ENCODE measurements at regions not wholly inside any gene's neighbourhood (a gene's known extent, or its start where the extent isn't known, plus 50 kb on each side); places are given as distances from the start of the nearest gene placed in this dataset.
"Not testable (repeated sequence)": the region's sequence is repeated elsewhere in the genome, so short reads cannot be mapped to it uniquely, and the experiment has no call there.

- H3K9me3 ChIP-seq (replicated peaks; ENCODE audit: control insufficient read depth, low read depth, low read length) = peaks cover 12% of the 10 kb centered on the region
- H3K27me3 ChIP-seq (ENCODE audit: control insufficient read depth, insufficient read depth, low read length) = no peaks in the 10 kb centered on the region
- H3K4me3 ChIP-seq (ENCODE audit: low read length) = no peak overlapping the region
- no peak for DNase-seq
- no peaks in the 10 kb centered on the region for H3K36me3 ChIP-seq (ENCODE audit: control insufficient read depth, insufficient read depth, low read length)
- WGBS (ENCODE audit: insufficient coverage) = 100% methylated on average over 1 of the region's 5 CpGs
- H3K27ac ChIP-seq (ENCODE audit: low read length) = no peak overlapping the region
- no peaks in the 10 kb centered on the region for H3K4me1 ChIP-seq (ENCODE audit: control insufficient read depth, insufficient read depth, low read length)
Measured at GRCh38 chr2:107553539-107553938, 273.2 kb upstream of the RGPD4 start.

DNA sequence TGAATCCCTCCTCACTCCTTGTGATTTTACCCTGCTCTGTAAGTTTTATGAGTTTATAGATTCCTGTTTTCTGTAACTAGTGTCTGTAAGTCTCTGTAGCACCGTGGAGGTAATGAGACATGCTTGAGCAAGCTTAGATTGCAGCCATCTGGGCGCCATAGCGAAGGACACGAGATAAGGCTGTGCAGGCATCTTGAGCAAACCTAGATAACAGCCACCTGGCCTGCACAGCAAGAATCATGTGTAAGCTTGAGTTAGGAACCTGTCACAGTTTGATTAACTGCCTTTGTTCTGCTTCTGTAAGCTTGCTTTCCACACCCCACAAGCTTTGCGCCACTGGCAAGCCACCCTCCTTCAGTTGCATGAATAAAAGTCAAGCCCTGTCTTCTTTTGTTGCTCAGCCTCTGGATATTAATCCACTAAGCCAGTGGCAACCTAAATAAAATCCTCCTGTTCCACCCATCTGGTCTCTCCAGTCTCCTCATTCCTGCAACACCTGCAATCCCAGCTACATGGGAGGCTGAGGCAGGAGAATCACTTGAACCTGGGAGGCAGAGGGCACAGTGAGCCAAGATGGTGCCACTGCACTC is 270.6 kb upstream of the RGPD4 start:
- Histone ChIP-seq H3K4me3 (ENCODE audit: low read length) (no peak overlapping the region), H3K27ac (ENCODE audit: low read length) (no peak overlapping the region), H3K36me3 (ENCODE audit: control insufficient read depth, insufficient read depth, low read length) (no peaks in the 10 kb centered on the region), H3K4me1 (ENCODE audit: control insufficient read depth, insufficient read depth, low read length) (no peaks in the 10 kb centered on the region), H3K9me3 (replicated peaks; ENCODE audit: control insufficient read depth, low read depth, low read length) (peaks cover 12% of the 10 kb centered on the region), H3K27me3 (ENCODE audit: control insufficient read depth, insufficient read depth, low read length) (no peaks in the 10 kb centered on the region)
- WGBS (ENCODE audit: insufficient coverage) = 83% methylated on average over 5 of the region's 5 CpGs
- no peak for DNase-seq

DNA sequence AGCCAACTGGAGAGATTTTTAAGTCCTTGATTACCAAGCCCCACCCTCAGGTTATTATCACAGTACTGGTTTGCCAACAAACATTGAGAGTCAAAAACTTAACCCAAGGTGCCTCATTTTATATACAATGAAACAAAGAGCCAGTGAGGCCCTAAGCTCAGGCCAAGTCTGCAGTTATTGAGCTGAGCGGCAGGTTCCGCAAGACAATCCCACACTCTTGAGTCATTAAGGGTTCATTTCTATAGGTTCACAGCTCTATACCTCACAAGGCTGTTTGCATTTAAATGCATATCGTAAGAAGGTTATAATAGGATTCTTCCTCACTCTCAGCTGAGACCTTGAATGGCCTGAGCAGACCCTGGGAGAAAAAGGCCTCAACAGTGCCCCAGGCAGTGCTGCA is 268.4 kb upstream of the RGPD4 start:
- DNase-seq = no peak
- no peak overlapping the region for H3K4me3 ChIP-seq (ENCODE audit: low read length)
- no peaks in the 10 kb centered on the region for H3K36me3 ChIP-seq (ENCODE audit: control insufficient read depth, insufficient read depth, low read length)
- no peaks in the 10 kb centered on the region for H3K27me3 ChIP-seq (ENCODE audit: control insufficient read depth, insufficient read depth, low read length)
- no CpG with 5 or more reads among the region's 3 CpGs for WGBS (ENCODE audit: insufficient coverage)
- no peak overlapping the region for H3K27ac ChIP-seq (ENCODE audit: low read length)
- H3K9me3 ChIP-seq (replicated peaks; ENCODE audit: control insufficient read depth, low read depth, low read length) = peaks cover 12% of the 10 kb centered on the region
- H3K4me1 ChIP-seq (ENCODE audit: control insufficient read depth, insufficient read depth, low read length) = no peaks in the 10 kb centered on the region

DNA sequence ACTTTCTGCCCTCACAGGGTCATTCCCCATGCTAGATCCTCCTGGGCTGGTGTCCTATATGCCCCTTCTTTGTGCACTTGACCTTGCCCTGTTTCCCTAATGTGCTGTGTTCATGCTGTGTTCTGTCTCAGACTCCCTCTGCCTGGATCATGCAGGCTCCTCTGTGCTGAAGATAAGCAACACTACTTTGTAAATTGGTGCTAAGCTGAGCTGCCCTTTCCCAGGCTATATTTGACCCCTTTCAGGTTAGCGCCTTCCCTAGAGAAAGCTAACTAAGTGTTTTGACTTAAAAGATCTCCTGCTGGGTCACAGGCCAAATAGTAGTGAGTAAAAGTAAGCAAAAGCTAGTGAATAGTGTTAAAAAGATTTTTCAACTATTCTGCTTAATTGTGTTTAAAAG is 257.2 kb upstream of the RGPD4 start:
- Histone ChIP-seq H3K27me3 (ENCODE audit: control insufficient read depth, insufficient read depth, low read length) (no peaks in the 10 kb centered on the region), H3K36me3 (ENCODE audit: control insufficient read depth, insufficient read depth, low read length) (no peaks in the 10 kb centered on the region), H3K9me3 (replicated peaks; ENCODE audit: control insufficient read depth, low read depth, low read length) (no peaks in the 10 kb centered on the region), H3K4me1 (ENCODE audit: control insufficient read depth, insufficient read depth, low read length) (no peaks in the 10 kb centered on the region), H3K4me3 (ENCODE audit: low read length) (no peak overlapping the region), H3K27ac (ENCODE audit: low read length) (no peak overlapping the region)
- DNase-seq = no peak
- WGBS (ENCODE audit: insufficient coverage) = no CpG with 5 or more reads among the region's 1 CpG

- no CpG with 5 or more reads among the region's 1 CpG for WGBS (ENCODE audit: insufficient coverage)
- no peaks in the 10 kb centered on the region for H3K4me1 ChIP-seq (ENCODE audit: control insufficient read depth, insufficient read depth, low read length)
- DNase-seq = no peak
- H3K27ac ChIP-seq (ENCODE audit: low read length) = no peak overlapping the region
- no peaks in the 10 kb centered on the region for H3K9me3 ChIP-seq (replicated peaks; ENCODE audit: control insufficient read depth, low read depth, low read length)
- H3K27me3 ChIP-seq (ENCODE audit: control insufficient read depth, insufficient read depth, low read length) = no peaks in the 10 kb centered on the region
- no peaks in the 10 kb centered on the region for H3K36me3 ChIP-seq (ENCODE audit: control insufficient read depth, insufficient read depth, low read length)
- no peak overlapping the region for H3K4me3 ChIP-seq (ENCODE audit: low read length)
Measured at GRCh38 chr2:107570876-107571275, 255.8 kb upstream of the RGPD4 start.

GRCh38 chr2:107572890-107573289 is 253.8 kb upstream of the RGPD4 start:
- not testable (repeated sequence) for H3K4me3 ChIP-seq (ENCODE audit: low read length); H3K27ac ChIP-seq (ENCODE audit: low read length); DNase-seq; H3K9me3 ChIP-seq (replicated peaks; ENCODE audit: control insufficient read depth, low read depth, low read length); H3K36me3 ChIP-seq (ENCODE audit: control insufficient read depth, insufficient read depth, low read length); H3K4me1 ChIP-seq (ENCODE audit: control insufficient read depth, insufficient read depth, low read length); H3K27me3 ChIP-seq (ENCODE audit: control insufficient read depth, insufficient read depth, low read length)
- WGBS (ENCODE audit: insufficient coverage) = no CpG with 5 or more reads among the region's 13 CpGs

DNA sequence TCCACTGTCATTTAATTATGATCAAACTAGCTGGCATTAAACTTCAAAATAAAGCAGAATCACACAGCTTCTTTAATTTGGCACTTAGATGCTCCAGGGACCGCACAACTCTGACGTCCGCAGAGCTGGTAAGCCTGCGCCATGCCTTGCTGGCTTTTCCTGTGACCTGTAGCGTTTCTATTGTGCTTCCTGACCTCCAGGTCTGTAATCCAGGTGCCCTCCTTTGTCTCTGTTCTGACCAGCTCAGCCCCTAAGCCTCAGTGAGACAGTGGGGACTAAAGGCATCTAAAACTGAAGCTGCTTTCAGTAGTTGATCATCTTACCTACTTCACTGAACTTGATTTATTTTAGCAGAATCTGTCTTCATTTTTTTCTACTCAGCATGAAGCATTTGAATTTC is 249.7 kb upstream of the RGPD4 start:
- H3K9me3 ChIP-seq (replicated peaks; ENCODE audit: control insufficient read depth, low read depth, low read length) = no peaks in the 10 kb centered on the region
- H3K27ac ChIP-seq (ENCODE audit: low read length) = no peak overlapping the region
- 76% methylated on average over 5 of the region's 5 CpGs for WGBS (ENCODE audit: insufficient coverage)
- no peaks in the 10 kb centered on the region for H3K27me3 ChIP-seq (ENCODE audit: control insufficient read depth, insufficient read depth, low read length)
- H3K4me3 ChIP-seq (ENCODE audit: low read length) = no peak overlapping the region
- no peaks in the 10 kb centered on the region for H3K4me1 ChIP-seq (ENCODE audit: control insufficient read depth, insufficient read depth, low read length)
- DNase-seq = no peak
- no peaks in the 10 kb centered on the region for H3K36me3 ChIP-seq (ENCODE audit: control insufficient read depth, insufficient read depth, low read length)

- Histone ChIP-seq H3K9me3 (replicated peaks; ENCODE audit: control insufficient read depth, low read depth, low read length) (no peaks in the 10 kb centered on the region), H3K4me3 (ENCODE audit: low read length) (no peak overlapping the region), H3K36me3 (ENCODE audit: control insufficient read depth, insufficient read depth, low read length) (no peaks in the 10 kb centered on the region), H3K27ac (ENCODE audit: low read length) (no peak overlapping the region), H3K27me3 (ENCODE audit: control insufficient read depth, insufficient read depth, low read length) (no peaks in the 10 kb centered on the region), H3K4me1 (ENCODE audit: control insufficient read depth, insufficient read depth, low read length) (no peaks in the 10 kb centered on the region)
- DNase-seq = no peak
Measured at GRCh38 chr2:107582487-107582886, 244.2 kb upstream of the RGPD4 start.

DNA sequence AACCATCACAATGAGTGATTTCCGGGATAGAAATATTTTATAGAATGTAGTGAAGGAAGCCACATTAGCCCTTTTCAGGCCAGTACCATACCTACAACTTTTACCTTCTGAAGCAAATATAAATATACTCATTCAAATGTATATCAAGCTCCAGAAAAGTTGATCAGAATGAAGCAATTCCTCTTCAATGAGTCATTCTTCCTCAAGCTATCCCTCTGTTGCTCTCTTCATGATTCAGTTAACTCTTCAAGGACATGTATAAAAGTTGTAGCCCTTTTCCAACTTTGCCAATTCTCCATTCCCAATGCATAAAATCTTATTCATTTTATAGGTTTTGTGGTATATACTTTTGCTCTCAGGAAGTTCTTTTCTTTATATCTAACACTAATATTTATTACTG is 242.1 kb upstream of the RGPD4 start:
- no peaks in the 10 kb centered on the region for H3K9me3 ChIP-seq (replicated peaks; ENCODE audit: control insufficient read depth, low read depth, low read length)
- no peak overlapping the region for H3K27ac ChIP-seq (ENCODE audit: low read length)
- H3K4me1 ChIP-seq (ENCODE audit: control insufficient read depth, insufficient read depth, low read length) = no peaks in the 10 kb centered on the region
- H3K36me3 ChIP-seq (ENCODE audit: control insufficient read depth, insufficient read depth, low read length) = no peaks in the 10 kb centered on the region
- no CpG with 5 or more reads among the region's 1 CpG for WGBS (ENCODE audit: insufficient coverage)
- H3K4me3 ChIP-seq (ENCODE audit: low read length) = no peak overlapping the region
- H3K27me3 ChIP-seq (ENCODE audit: control insufficient read depth, insufficient read depth, low read length) = no peaks in the 10 kb centered on the region
- DNase-seq = no peak

DNA sequence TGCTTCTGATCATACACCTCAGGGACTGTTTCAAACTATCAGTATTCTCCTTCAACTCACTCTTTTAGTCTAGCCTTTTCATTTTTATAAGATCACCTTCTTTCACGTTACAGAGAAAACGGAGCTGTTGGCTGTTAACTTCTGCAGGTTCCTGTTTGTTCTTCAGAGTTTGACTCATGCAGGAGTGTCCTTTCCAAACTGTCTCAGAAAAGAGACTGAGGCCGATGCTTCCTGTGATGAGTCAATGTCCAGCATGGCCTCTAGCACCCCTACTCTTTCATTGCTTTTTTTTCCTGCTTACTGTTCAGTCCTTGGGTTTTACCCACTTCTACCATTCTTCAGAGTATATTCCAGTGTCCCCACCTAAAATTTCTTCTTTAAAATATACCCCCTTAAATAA is 240.8 kb upstream of the RGPD4 start:
- H3K27ac ChIP-seq (ENCODE audit: low read length) = no peak overlapping the region
- H3K4me1 ChIP-seq (ENCODE audit: control insufficient read depth, insufficient read depth, low read length) = no peaks in the 10 kb centered on the region
- no peaks in the 10 kb centered on the region for H3K9me3 ChIP-seq (replicated peaks; ENCODE audit: control insufficient read depth, low read depth, low read length)
- H3K36me3 ChIP-seq (ENCODE audit: control insufficient read depth, insufficient read depth, low read length) = no peaks in the 10 kb centered on the region
- 90% methylated on average over 3 of the region's 3 CpGs for WGBS (ENCODE audit: insufficient coverage)
- no peak for DNase-seq
- H3K4me3 ChIP-seq (ENCODE audit: low read length) = no peak overlapping the region
- H3K27me3 ChIP-seq (ENCODE audit: control insufficient read depth, insufficient read depth, low read length) = no peaks in the 10 kb centered on the region

DNA sequence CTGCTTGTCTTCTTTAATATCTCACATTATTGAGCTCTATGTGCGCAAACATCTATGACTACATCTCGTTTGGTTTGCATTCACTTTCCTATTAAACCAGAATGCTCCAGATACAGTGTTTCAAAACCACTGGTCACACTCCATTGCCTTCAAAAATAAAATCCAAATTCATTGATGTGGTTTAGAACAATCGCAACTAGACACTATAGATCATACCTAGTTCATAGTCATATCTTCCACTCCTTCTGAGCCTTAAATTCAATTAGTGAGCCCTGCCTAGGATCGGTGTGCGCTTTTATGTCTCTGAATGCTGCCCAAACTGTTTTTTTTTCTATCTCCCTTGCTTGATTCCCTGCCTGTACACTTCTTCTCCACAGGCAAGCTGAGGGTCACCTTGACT is 238.5 kb upstream of the RGPD4 start:
- H3K9me3 ChIP-seq (replicated peaks; ENCODE audit: control insufficient read depth, low read depth, low read length) = no peaks in the 10 kb centered on the region
- H3K4me3 ChIP-seq (ENCODE audit: low read length) = no peak overlapping the region
- WGBS (ENCODE audit: insufficient coverage) = 76% methylated on average over 5 of the region's 5 CpGs
- H3K27ac ChIP-seq (ENCODE audit: low read length) = no peak overlapping the region
- no peaks in the 10 kb centered on the region for H3K36me3 ChIP-seq (ENCODE audit: control insufficient read depth, insufficient read depth, low read length)
- DNase-seq = no peak
- H3K4me1 ChIP-seq (ENCODE audit: control insufficient read depth, insufficient read depth, low read length) = peaks cover 4% of the 10 kb centered on the region
- H3K27me3 ChIP-seq (ENCODE audit: control insufficient read depth, insufficient read depth, low read length) = no peaks in the 10 kb centered on the region
